ENCODE measurements at regions not wholly inside any gene's neighbourhood (a gene's known extent, or its start where the extent isn't known, plus 50 kb on each side); places are given as distances from the start of the nearest gene placed in this dataset.
"Not testable (repeated sequence)": the region's sequence is repeated elsewhere in the genome, so short reads cannot be mapped to it uniquely, and the experiment has no call there.

GRCh38 chr13:73166204-73166603, 107.4 kb downstream of the KLF5 start:
- 72% methylated on average over 2 of the region's 2 CpGs for WGBS (ENCODE audit: insufficient coverage)
- Histone ChIP-seq H3K9me3 (no peaks in the 10 kb centered on the region), H3K27me3 (replicated peaks in 1 of 2; ENCODE audit: control insufficient read depth in 2 of 2, extremely low read depth in 1 of 2, insufficient read depth in 2 of 2, low read length in 1 of 2) (no peaks in the 10 kb centered on the region), H3K36me3 (ENCODE audit: control insufficient read depth in 2 of 2, extremely low read depth in 1 of 2, insufficient read depth in 1 of 2, low read length in 1 of 2) (no peaks in the 10 kb centered on the region), H3K27ac (ENCODE audit: low read length) (no peak overlapping the region), H3K4me1 (ENCODE audit: control insufficient read depth in 1 of 2, extremely low read depth in 1 of 2, insufficient read depth in 2 of 2, low read length in 2 of 2) (no peaks in the 10 kb centered on the region), H3K4me3 (ENCODE audit: control insufficient read depth in 1 of 2, extremely low read depth in 1 of 2, low read length in 1 of 2) (no peak overlapping the region)
- Mint-ChIP-seq H3K4me3 (no peak overlapping the region), H3K27ac (no peak overlapping the region), H3K4me1 (peaks cover 0 to 4% (median 3%) of the 10 kb centered on the region in 3 donors), H3K36me3 (no peaks in the 10 kb centered on the region), H3K9me3 (no peaks in the 10 kb centered on the region), H3K27me3 (peaks cover 0 to 6% of the 10 kb centered on the region in 2 donors)
- ChIA-PET POLR2A (no interaction called here), CTCF (interaction anchor here in 1 of 2 donors (0.6 kb wide), 1 partner anchor 11 kb away, joined by 3 read pairs; no protein-coding TSS in a partner anchor)
- DNase-seq = no peak
- ATAC-seq (replicated peaks in 1 of 4) = no peak

- H3K27me3 ChIP-seq (replicated peaks in 1 of 2; ENCODE audit: control insufficient read depth in 2 of 2, extremely low read depth in 1 of 2, insufficient read depth in 2 of 2, low read length in 1 of 2) = no peaks in the 10 kb centered on the region
- H3K4me3 Mint-ChIP-seq = no peak overlapping the region
- H3K36me3 ChIP-seq (ENCODE audit: control insufficient read depth in 2 of 2, extremely low read depth in 1 of 2, insufficient read depth in 1 of 2, low read length in 1 of 2) = no peaks in the 10 kb centered on the region
- DNase-seq (no peak), ATAC-seq (replicated peaks in 1 of 4) (no peak)
- POLR2A ChIA-PET = no interaction called here
- H3K36me3 Mint-ChIP-seq = no peaks in the 10 kb centered on the region
- WGBS (ENCODE audit: insufficient coverage) = 86% methylated on average over 1 of the region's 2 CpGs
- no peak overlapping the region for H3K27ac ChIP-seq (ENCODE audit: low read length)
- no peak overlapping the region for H3K27ac Mint-ChIP-seq
- H3K4me1 ChIP-seq (ENCODE audit: control insufficient read depth in 1 of 2, extremely low read depth in 1 of 2, insufficient read depth in 2 of 2, low read length in 2 of 2) = no peaks in the 10 kb centered on the region
- no peaks in the 10 kb centered on the region for H3K9me3 ChIP-seq
- no peaks in the 10 kb centered on the region for H3K4me1 Mint-ChIP-seq
- H3K9me3 Mint-ChIP-seq = peaks cover 0 to 8% (median 4%) of the 10 kb centered on the region in 3 donors
- H3K27me3 Mint-ChIP-seq = peaks cover 0 to 6% of the 10 kb centered on the region in 2 donors
- CTCF ChIA-PET = no interaction called here
- H3K4me3 ChIP-seq (ENCODE audit: control insufficient read depth in 1 of 2, extremely low read depth in 1 of 2, low read length in 1 of 2) = no peak overlapping the region
These were observed 104.4 kb downstream of the KLF5 start for GRCh38 chr13:73162912-73163911.

- H3K9me3 ChIP-seq; H3K4me1 ChIP-seq (ENCODE audit: control insufficient read depth in 1 of 2, extremely low read depth in 1 of 2, insufficient read depth in 2 of 2, low read length in 2 of 2); H3K4me3 Mint-ChIP-seq; H3K4me3 ChIP-seq (ENCODE audit: control insufficient read depth in 1 of 2, extremely low read depth in 1 of 2, low read length in 1 of 2); H3K27ac Mint-ChIP-seq; H3K27me3 Mint-ChIP-seq; ATAC-seq (replicated peaks in 1 of 4); H3K4me1 Mint-ChIP-seq; H3K9me3 Mint-ChIP-seq; POLR2A ChIA-PET; H3K27ac ChIP-seq (ENCODE audit: low read length); H3K36me3 Mint-ChIP-seq; DNase-seq; H3K27me3 ChIP-seq (replicated peaks in 1 of 2; ENCODE audit: control insufficient read depth in 2 of 2, extremely low read depth in 1 of 2, insufficient read depth in 2 of 2, low read length in 1 of 2); H3K36me3 ChIP-seq (ENCODE audit: control insufficient read depth in 2 of 2, extremely low read depth in 1 of 2, insufficient read depth in 1 of 2, low read length in 1 of 2): not testable (repeated sequence)
- WGBS (ENCODE audit: insufficient coverage) = no CpG with 5 or more reads among the region's 5 CpGs
- CTCF ChIA-PET = interaction anchor here in 1 of 2 donors (0.6 kb wide), 1 partner anchor 19 kb away, joined by 5 read pairs; no protein-coding TSS in a partner anchor
These were observed 101.7 kb downstream of the KLF5 start for GRCh38 chr13:73160371-73161031.

- Histone ChIP-seq H3K4me3 (ENCODE audit: control insufficient read depth in 1 of 2, extremely low read depth in 1 of 2, low read length in 1 of 2) (no peak overlapping the region), H3K27me3 (replicated peaks in 1 of 2; ENCODE audit: control insufficient read depth in 2 of 2, extremely low read depth in 1 of 2, insufficient read depth in 2 of 2, low read length in 1 of 2) (no peaks in the 10 kb centered on the region), H3K27ac (ENCODE audit: low read length) (no peak overlapping the region), H3K36me3 (ENCODE audit: control insufficient read depth in 2 of 2, extremely low read depth in 1 of 2, insufficient read depth in 1 of 2, low read length in 1 of 2) (no peaks in the 10 kb centered on the region), H3K4me1 (ENCODE audit: control insufficient read depth in 1 of 2, extremely low read depth in 1 of 2, insufficient read depth in 2 of 2, low read length in 2 of 2) (no peaks in the 10 kb centered on the region), H3K9me3 (no peaks in the 10 kb centered on the region)
- Mint-ChIP-seq H3K27ac (no peak overlapping the region), H3K27me3 (no peaks in the 10 kb centered on the region), H3K4me3 (no peak overlapping the region), H3K9me3 (peaks cover 0 to 8% (median 4%) of the 10 kb centered on the region in 3 donors), H3K36me3 (no peaks in the 10 kb centered on the region), H3K4me1 (no peaks in the 10 kb centered on the region)
- ATAC-seq (replicated peaks in 1 of 4) (no peak), DNase-seq (no peak)
- ChIA-PET CTCF (no interaction called here), POLR2A (no interaction called here)
These were observed 100.0 kb downstream of the KLF5 start for GRCh38 chr13:73158851-73159250.

GRCh38 chr13:73157031-73157430, 98.2 kb downstream of the KLF5 start:
- Histone ChIP-seq H3K4me1 (ENCODE audit: control insufficient read depth in 1 of 2, extremely low read depth in 1 of 2, insufficient read depth in 2 of 2, low read length in 2 of 2) (no peaks in the 10 kb centered on the region), H3K9me3 (no peaks in the 10 kb centered on the region), H3K36me3 (ENCODE audit: control insufficient read depth in 2 of 2, extremely low read depth in 1 of 2, insufficient read depth in 1 of 2, low read length in 1 of 2) (no peaks in the 10 kb centered on the region), H3K4me3 (ENCODE audit: control insufficient read depth in 1 of 2, extremely low read depth in 1 of 2, low read length in 1 of 2) (no peak overlapping the region), H3K27me3 (replicated peaks in 1 of 2; ENCODE audit: control insufficient read depth in 2 of 2, extremely low read depth in 1 of 2, insufficient read depth in 2 of 2, low read length in 1 of 2) (no peaks in the 10 kb centered on the region), H3K27ac (ENCODE audit: low read length) (no peak overlapping the region)
- Mint-ChIP-seq H3K4me1 (no peaks in the 10 kb centered on the region), H3K27me3 (no peaks in the 10 kb centered on the region), H3K9me3 (peaks cover 0 to 8% (median 4%) of the 10 kb centered on the region in 3 donors), H3K27ac (no peak overlapping the region), H3K36me3 (no peaks in the 10 kb centered on the region), H3K4me3 (no peak overlapping the region)
- no peak for ATAC-seq (replicated peaks in 1 of 4)
- ChIA-PET CTCF (no interaction called here), POLR2A (interaction anchor here in 1 of 2 donors (0.6 kb wide), 1 partner anchor 640 kb away, joined by 5 read pairs; no protein-coding TSS in a partner anchor)
- DNase-seq = no peak
- WGBS (ENCODE audit: insufficient coverage) = 57% methylated on average over 1 of the region's 2 CpGs

GRCh38 chr13:73146707-73147106, 87.9 kb downstream of the KLF5 start:
- Histone ChIP-seq H3K27me3 (replicated peaks in 1 of 2; ENCODE audit: control insufficient read depth in 2 of 2, extremely low read depth in 1 of 2, insufficient read depth in 2 of 2, low read length in 1 of 2) (no peaks in the 10 kb centered on the region), H3K4me1 (ENCODE audit: control insufficient read depth in 1 of 2, extremely low read depth in 1 of 2, insufficient read depth in 2 of 2, low read length in 2 of 2) (no peaks in the 10 kb centered on the region), H3K9me3 (no peaks in the 10 kb centered on the region), H3K4me3 (ENCODE audit: control insufficient read depth in 1 of 2, extremely low read depth in 1 of 2, low read length in 1 of 2) (no peak overlapping the region), H3K36me3 (ENCODE audit: control insufficient read depth in 2 of 2, extremely low read depth in 1 of 2, insufficient read depth in 1 of 2, low read length in 1 of 2) (no peaks in the 10 kb centered on the region), H3K27ac (ENCODE audit: low read length) (no peak overlapping the region)
- Mint-ChIP-seq H3K36me3 (no peaks in the 10 kb centered on the region), H3K4me1 (peaks cover 0 to 2% (median 0%) of the 10 kb centered on the region in 3 donors), H3K9me3 (no peaks in the 10 kb centered on the region), H3K27me3 (no peaks in the 10 kb centered on the region), H3K27ac (no peak overlapping the region), H3K4me3 (no peak overlapping the region)
- ATAC-seq (replicated peaks in 1 of 4) = no peak
- POLR2A ChIA-PET = no interaction called here
- 80% methylated on average over 1 of the region's 2 CpGs for WGBS (ENCODE audit: insufficient coverage)
- CTCF ChIA-PET = interaction anchor here in 1 of 2 donors (0.6 kb wide), 1 partner anchor 167 kb away, joined by 13 read pairs; no protein-coding TSS in a partner anchor
- DNase-seq = no peak

Measured in T-cell (primary cell).